ENCODE measurements at regions not wholly inside any gene's neighbourhood (a gene's known extent, or its start where the extent isn't known, plus 50 kb on each side); places are given as distances from the start of the nearest gene placed in this dataset.

DNA sequence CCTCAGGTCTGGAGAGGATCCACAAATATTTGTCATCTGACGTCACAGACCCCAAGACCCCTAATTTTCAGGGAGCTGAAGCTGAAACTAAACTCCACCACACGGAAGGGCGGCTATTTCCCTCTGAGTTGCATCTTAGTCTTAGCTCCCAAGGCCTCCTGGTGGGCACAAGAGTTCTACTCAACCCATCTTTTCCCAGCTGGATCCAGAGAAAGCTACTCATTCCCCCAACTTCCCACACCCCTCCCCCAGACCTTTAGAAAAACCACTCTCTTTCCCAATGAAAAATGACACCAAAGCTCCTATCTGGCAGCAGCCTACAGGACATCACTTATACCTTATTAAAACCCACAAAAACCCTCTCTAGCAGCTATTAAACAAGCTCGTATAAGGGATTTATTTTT, 67.1 kb upstream of the SLC1A1 start:
- TF ChIP-seq, protein P1, sequence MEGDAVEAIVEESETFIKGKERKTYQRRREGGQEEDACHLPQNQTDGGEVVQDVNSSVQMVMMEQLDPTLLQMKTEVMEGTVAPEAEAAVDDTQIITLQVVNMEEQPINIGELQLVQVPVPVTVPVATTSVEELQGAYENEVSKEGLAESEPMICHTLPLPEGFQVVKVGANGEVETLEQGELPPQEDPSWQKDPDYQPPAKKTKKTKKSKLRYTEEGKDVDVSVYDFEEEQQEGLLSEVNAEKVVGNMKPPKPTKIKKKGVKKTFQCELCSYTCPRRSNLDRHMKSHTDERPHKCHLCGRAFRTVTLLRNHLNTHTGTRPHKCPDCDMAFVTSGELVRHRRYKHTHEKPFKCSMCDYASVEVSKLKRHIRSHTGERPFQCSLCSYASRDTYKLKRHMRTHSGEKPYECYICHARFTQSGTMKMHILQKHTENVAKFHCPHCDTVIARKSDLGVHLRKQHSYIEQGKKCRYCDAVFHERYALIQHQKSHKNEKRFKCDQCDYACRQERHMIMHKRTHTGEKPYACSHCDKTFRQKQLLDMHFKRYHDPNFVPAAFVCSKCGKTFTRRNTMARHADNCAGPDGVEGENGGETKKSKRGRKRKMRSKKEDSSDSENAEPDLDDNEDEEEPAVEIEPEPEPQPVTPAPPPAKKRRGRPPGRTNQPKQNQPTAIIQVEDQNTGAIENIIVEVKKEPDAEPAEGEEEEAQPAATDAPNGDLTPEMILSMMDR (IDR thresholded peaks at IDR 0.05), result no peak
- TF ChIP-seq EZH2 (IDR thresholded peaks at IDR 0.05; ENCODE audit: borderline replicate concordance, insufficient read depth, low read depth, low read length, poor library complexity, severe bottlenecking), result no peak

Measured in B cell (primary cell).